Activated CD4-positive, alpha-beta T cell treated with anti-CD3 and anti-CD28 coated beads for 4 hours (primary cell): ENCODE measurements at regions not wholly inside any gene's neighbourhood (a gene's known extent, or its start where the extent isn't known, plus 50 kb on each side); places are given as distances from the start of the nearest gene placed in this dataset.

Source experiments
- DNase-seq, 2 donors: peaks; one replicate each; pipeline ENCODE4 v3.0.0-alpha.2; 2020

DNA sequence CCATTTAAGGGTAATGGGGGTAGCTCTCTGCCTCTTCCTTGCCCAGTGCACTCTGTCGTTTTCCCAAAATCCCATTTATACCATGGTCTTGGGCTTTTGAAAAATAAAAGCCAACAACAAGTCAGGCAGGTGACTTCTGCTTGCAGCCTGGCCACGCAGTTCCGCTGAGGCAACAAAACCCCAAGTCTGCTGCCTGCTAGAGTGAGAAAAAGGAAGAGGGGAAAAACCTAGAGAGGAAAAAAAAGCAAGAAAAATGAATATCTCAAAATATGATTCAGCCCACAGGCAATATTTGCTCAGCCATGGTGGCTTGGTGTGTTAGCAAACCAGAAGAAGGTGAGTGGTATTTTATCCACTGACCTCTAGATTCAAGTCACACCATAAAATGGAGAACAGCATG, 148.2 kb upstream of the FSTL4 start:
- no peak for DNase-seq

DNA sequence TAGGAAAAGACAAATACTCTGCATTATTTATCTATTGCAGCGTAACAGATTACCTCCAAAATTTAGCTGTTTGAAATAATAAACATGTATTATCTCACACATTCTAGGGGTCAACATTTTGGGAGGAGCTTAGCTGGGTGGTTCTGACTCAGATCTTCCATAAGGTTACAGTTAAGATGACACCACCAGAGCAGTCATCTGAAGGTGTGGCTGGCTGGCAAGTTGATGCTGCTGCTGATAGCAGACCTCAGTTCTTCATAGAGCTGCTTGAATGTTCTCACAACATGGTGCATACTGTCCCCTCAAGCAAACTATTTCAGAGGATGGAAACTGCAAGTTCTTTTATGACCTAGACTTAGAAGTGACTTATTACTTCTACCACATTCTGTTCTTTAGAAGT, 146.3 kb upstream of the FSTL4 start:
- DNase-seq, result no peak

DNA sequence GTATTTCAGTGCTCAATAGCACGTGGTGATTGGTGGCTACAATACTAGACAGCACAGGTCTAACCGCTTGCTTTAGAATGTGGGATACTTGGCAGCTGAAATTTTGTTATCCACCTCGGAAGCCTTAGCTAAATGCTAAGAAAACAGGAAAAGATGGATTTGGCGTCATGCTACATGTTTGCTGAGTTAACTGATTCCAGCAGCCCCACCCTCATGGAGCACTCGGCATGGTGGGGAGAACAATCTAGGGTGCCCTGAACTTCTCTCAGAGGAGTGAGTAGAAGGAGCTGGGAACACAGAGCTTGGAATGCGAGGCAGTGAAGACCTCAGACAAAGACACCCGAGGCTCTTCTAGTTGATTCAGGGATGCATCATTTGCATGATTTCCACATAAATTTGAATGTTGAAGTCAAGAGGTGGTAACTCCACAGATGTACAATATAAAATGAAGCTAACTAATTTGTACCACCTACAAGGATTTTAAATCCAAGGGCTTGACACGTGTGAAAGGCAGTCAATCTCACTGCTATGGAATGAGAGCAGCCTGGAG, 145.1 kb upstream of the FSTL4 start:
- no peak for DNase-seq

DNA sequence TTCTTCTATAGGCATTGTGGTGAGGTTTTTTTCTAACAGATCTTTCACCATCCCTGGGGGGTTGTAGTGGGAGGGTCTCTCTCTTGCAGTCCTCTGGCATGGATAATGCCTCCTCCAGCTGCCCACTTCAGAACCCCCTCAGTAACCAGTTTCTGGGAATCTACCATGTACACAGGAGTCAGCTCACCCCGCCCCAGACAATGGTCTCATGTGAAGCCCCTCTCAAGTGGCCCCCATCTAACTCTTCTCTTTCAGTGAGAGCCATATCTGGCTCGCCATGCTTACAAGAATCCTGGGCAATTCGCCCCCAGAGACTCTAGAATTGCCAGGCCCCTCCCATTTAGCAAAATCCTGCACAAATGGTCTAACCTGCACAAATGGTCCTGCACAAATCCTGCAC, 144.4 kb upstream of the FSTL4 start:
- DNase-seq, result no peak

DNA sequence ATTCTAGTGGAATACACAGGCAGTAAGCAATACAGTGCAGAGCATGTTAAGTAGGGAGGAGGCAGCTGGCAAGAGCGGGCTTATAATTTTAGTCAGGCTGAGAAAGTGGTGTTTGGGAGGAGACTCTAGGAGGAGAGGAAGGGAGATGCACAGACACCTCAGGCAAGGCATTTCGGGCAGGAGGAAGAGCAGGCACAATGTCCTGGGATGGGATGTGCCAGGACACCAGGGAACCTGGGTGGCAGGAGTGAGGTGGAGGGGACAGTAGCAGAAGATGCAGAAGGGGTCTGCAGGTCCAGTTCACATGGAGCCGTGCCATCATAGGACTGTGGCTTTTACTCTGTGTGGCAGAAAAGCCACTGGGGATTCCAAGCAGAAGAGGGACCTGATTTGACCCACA, 143.7 kb upstream of the FSTL4 start:
- no peak for DNase-seq

DNA sequence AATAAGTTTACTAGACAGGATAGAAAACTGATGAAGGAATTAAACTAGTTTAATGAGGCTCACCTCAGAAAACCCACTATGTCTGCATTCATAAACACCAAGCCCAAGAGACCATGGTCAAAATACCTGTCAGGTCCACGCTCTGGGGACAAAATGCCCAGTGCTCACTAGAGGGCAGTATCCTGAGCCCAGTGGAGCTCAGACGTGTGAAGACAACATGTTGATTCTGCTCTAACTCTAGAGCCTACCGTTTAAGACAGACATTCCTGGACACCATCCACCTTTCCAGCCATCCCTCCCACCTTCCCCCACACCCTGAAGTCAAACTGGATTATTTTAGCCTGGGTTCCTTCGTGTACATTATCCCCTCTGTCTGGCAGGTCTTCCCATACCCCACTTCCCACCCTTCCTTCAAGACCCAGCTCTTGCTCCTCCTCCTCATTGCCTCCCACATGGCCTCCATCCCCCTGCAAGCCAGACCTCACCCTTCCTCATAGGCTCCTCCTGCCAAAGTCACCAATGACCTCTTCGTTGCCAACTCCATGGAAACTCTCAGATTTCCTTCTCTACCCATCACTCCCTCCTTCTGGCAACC, 142.3 kb upstream of the FSTL4 start:
- DNase-seq, result no peak

DNA sequence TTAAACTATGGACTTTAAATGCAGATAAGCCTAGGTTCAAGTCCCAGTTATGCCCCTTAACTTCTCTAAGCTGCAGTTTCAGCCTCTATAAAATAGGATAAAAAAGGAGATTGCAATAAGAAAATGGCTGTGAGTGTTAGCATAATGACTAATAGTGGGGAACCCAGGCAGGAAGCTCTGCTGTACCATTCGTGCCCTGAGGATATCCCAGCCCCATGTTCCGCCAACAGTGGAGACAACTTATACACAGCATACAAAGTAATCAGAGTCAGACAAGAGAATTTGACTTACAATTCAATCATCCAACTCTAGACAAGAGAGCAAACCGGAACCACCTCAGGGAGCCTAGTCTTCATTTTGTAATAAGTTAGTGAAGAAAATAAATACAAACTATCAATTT, 141.5 kb upstream of the FSTL4 start:
- no peak for DNase-seq

DNA sequence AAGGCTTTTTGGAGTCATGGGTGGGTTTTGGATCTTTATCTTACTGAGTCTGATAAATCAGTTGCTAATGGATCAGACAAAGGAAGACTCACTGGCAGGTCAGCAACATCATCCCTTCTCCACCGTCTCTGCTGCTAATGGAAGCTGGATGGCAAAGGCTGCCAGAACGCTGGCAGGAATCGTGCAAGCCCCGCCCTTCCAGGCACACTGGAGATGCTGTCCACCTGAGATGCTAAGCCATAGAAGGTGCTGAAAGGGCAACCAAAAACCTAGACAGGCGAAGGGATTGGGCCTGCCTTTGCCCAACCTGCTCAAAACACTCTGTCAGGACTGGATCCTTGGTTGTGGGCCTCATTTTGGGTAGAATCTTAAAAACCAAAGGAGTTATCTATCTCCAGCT, 139.5 kb upstream of the FSTL4 start:
- DNase-seq, result no peak

DNA sequence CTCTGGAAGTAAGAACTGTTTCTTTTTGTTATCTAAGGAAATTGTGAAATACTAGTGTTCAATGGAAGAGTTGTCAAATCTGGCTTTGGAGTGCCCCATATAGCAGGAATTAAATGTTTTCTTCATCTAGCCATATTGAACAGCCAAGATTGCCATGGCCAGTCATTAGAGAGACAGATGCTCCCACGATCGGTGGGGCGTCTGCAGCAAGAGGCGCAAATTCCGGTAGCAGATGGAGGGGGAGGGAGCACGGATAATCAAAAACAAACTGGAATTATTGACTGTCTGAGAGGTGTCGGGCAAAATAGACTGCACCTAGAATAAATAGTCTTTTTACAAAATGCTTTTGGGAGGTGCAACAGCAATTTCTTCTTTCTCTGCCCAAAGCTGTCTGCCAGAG, 139.1 kb upstream of the FSTL4 start:
- no peak for DNase-seq

DNA sequence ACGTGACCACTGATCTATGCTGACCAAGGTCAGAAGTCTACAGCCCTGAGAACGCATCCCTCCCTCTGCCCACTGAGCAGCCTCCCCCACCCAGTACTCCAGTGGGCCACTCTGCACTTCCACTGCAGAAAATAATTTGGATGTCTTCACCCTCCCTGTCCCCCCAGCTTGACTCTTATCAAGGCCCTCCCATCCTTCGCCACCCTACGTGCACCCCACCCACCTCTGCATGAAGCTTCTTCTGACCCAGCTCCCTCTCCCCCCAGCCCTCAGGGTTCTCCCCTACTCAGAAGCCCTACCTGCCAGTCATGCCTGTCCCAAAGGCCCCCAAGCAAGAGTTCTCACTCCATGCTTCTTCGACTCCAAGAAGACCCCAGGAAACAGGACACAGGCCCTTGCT, 138.5 kb upstream of the FSTL4 start:
- DNase-seq, result no peak

DNA sequence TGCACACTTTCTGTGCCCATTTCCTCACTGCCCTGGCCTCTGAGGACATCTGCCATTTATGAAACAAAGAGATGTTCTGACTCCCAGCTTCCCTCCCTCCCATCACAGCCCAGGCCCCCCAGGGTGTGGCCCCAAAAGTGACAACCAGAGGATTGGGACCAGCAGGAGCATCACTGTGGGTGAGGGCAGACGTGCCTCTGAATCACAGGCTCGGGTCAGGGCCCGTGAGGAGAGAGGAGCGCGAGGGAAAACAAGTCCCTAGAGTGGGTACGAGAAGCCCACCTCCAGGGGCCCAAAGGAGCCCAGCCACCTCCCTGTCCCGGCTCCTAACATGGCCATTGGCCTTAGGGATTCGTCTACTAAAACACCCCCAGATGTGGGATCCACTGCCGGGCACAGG, 138.0 kb upstream of the FSTL4 start:
- no peak for DNase-seq

DNA sequence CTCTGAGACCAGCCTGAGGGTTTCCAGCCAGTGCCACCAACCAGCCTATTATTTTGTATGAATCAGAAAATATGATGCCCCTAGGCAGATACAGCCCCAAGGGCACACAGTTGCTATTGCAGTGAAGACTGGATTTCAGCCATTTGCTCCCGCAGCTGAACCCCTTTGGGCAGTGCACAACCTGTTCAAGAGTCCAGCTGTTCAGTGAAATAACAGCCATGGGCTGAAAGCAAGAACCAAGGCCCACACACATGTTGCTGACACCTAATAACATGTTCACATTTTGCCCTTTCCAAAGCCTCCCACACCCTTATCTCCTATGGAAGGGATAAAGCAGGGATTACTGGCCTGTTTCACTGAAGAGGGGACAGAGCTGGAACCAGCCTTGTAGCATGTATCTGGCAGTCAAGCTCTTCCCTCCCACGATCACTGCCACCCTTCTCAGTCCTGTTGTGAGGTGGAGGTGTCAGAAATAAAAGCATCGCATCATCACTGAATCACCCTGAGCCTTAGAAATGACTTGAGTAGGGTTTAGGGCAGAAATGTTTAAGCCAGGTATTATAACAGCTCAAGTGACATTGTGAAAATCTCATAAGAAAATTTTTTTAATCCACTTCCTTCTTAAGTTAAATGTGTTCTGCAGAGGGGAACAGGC, 137.1 kb upstream of the FSTL4 start:
- no peak for DNase-seq

DNA sequence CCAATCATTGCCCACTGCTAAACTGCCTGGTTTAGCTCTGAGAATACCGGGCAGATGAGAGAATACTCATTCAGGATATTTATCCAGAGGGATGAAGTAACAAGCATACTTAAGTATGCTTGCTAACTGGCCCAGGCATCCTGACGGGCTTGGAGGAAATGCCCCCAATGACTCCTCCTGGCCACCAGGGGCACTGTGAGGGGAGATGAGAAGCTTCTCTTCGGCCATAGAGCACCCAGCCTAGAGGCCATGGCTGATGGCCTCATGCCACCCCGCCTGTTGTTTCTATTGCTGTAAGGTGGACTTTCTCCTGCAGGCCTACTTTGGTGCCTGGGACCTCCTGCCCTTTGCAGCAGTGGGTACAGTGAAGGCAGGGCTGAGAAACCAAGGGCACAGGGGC, 134.5 kb upstream of the FSTL4 start:
- DNase-seq, result no peak

DNA sequence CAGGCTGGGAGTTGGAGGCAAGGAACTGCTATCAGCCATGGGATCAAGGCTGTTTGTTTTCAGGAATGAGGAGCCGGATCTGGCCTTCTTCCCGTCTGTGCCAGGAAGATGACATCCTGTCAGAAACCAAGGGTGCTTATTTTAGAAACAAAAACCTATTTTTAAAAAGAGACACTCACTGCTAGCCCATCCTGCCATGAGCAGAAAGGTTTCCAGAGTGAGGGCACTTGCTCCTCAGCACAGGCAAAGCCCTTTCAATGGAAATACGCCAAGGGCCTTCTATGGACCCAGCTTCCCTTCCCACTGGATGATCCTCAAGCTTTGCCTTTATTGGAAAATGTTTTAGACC, 132.6 kb upstream of the FSTL4 start:
- DNase-seq, result no peak

DNA sequence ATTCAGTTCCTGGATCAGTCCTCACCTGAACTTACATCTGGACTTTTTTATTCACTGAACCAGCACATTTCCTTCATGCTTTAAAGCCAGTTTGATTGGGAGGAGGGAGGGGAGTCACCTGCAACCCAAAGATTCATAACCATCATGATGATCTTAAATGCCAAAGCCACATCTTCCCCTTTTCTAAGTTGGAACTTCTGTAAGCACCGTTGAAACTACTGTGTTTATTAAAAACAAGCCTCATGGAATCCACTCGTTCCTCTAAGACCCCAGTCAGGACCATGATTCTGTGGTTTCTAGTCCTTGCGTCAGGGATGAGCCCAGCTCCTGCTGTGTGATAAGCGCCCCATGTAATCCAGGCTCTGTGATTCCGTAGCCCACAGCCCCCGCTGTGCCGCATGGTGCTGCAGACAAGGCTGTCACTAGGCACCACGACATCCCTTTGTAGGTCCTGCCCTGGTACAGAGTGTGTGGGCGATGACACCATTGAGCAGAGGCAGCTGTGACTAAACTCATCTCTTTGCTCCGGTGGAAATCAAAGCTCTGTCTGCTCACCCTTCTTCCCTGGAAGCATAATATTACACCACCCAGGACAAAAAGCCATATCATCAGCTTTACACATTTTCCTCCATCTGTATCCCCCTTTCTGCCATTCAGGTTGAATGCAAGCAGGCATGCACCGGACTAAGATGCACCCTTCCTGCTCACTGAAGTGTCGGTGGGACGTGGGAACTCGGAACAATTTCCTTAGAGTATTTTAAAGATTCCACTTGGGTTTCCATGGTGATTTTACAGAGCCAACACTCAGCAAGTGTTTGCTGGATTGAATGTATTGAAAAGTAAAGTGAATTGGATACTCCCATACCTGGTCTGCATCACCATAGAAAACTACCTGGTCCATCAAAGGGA, 132.0 kb upstream of the FSTL4 start:
- DNase-seq, result no peak

DNA sequence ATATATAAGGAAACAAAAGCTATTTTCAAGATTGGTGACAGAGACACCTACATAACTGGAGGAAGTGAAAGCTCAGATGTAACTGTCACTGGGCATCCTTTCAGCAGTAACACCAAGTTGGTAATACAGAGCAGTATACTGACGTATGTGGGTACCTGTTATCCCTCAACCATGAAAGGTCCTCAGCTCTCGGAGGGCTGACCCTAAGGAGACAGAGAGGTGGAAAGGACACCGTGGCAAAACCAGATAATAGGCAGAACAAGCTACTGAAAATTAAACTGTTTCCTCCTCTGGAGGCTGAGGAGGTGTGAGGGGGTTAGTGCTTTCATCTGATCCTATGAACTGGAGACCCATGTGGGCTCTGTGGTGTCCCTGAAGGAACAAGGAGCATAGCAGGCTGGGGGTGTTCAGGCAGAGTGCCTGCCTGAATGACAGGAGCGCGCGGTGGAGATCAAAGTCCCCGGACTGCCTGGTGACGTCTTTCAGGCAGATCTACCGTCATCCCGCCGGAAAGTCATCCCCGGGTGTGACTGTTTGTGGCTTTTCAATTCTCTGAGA, 130.2 kb upstream of the FSTL4 start:
- DNase-seq, result no peak

DNA sequence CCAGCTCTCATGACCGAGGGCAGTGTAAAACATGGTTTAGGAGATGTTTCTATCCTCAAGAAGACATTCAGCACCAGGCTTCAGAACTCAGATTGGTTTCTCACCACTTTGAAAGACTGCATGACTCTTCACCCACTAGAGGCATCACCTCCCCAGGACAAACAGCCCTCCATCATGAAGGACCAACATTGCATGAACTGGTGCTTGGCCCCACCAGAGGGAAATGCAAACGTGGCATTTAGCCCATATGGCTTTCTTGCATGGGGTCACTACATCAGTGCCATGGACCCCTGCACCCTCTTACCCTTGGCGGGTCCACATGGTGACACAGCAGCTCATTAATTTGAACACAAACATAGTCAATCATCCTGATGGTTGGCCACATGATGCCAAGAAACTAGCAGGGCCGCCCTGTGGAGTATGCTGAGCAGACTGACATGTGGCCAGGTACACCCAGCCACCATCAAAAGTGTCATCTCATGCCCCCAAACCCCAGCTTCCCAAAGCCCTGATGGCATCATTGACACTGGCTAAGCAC, 129.5 kb upstream of the FSTL4 start:
- no peak for DNase-seq

DNA sequence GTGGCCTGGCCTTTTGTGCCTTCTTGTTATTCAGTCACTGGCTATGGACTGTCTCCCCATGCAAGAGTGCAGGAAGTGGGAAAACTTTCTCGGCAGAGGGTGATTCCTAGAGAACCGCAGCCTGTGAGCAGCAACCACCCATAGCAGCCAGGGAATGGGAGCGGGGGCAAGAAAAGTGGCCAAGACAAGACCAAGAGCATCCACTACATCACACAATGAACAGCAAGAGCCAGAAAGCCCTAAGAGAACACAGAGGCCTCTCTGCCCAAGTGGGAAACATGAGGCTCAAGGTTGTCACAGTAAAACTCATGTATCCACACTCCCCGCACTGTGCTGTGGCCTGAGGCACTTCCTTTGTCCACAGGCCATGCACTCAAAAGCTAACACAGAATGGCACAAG, 129.1 kb upstream of the FSTL4 start:
- no peak for DNase-seq

DNA sequence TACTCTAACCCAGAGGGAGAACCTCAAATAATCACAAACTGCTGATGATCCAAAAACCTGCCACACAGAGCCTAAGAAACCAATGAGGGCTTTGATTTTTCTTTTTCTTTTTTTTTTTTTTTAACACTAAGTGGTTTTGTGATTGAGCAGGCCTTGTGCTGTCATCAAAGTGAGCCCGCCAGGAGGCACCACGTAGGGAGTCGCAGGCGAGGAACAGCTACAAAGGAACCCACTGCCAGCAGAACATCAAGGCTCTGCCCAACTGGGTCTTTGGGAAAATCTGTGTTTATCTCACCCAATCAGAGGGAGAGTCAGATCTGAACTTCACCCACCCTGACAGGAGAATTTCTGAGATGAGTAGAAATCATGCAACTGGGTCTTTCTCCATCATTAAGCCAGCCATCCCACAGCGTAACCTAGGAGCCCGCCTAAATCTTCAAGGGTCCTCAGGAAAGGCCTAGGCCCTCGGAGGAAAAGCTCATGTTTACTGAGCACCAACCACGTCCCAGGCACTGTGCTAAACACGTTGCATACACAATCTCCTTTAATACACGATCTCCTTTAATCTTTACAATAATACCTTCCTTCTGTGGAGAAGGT, 126.9 kb upstream of the FSTL4 start:
- no peak for DNase-seq

DNA sequence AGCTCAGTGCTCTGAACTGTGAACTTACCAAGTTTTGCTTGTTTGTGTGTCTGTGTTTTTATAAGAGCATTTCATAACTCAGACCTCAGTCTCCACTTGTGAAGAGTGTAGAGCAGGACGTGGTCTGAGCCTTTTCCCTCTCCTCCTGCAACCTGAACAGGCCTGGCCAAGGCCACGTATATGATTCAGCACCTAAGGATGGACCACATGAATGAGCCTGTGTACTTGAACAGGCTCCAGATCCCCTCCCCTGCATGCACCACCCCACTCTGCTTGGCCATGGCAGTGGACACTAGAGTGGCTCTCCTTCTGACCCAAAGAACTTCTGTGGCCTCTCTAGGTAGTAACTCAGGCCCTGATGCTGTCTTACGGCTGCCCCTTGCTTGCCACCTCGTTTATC, 125.9 kb upstream of the FSTL4 start:
- DNase-seq, result no peak

DNA sequence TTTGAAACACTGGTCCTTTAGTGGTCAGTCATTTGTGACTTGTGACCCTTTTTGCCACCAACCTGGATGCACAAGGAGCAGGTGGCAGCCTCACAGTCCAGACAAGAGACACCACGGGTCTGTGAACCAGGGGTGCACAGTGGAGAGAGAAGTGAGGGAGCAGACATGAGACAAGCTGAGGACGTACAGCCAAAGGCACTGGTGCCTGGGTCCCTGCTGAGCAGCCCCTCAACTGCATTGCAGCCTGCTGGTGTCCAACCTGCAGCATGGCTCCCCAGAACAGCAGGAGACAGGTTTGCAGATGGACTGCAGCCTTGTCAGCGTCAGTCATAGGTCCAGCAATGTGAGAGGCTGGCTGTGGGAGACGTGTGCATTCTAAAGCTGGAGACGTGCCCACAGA, 124.2 kb upstream of the FSTL4 start:
- no peak for DNase-seq

DNA sequence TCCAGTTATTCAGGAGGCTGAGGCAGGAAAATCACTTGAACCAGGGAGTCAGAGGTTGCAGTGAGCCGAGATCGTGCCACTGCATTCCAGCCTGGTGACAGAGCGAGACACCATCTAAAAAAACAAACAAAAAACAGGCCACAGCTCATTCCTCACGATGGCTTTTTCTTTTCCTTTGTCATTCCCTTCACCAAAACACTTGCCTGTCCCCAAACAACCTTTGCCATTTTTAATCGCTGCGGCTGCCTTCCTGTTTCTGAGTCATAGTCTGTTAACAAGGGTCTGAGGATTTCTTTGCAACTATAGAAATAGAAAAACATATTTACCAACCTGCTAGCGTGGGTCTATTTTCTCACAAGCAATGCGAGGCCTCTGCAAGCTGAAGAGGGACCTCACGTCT, 123.0 kb upstream of the FSTL4 start:
- DNase-seq, result no peak

DNA sequence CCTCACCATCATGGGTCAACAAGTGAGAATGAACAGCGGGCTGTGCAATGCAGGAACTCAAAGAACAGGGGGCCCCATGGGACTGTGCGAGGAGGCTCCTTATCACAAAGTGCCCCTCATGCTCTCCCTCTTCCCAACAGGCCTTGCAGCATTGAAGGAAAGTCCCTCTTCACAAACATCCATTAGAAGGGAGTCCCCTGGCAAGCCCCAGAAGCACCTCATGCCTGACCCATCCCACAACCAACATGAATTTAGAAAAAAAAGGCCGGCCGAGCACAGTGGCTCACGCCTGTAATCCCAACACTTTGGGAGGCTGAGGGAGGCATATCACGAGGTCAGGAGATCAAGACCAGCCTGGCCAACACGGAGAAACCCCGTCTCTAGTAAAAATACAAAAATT, 122.6 kb upstream of the FSTL4 start:
- DNase-seq, result no peak
